ENCODE measurements at regions not wholly inside any gene's neighbourhood (a gene's known extent, or its start where the extent isn't known, plus 50 kb on each side); places are given as distances from the start of the nearest gene placed in this dataset.

GRCh38 chr17:77363821-77364361 lies 223.1 kb downstream of the SEC14L1 start (continued):
- no peak for TF ChIP-seq CHD7 (IDR thresholded peaks at IDR 0.05; ENCODE audit: low read depth, low read length)
- TF ChIP-seq RBBP5 (IDR thresholded peaks at IDR 0.05; ENCODE audit: borderline replicate concordance, insufficient read depth, low read length, poor library complexity, severe bottlenecking), result no peak
- TF ChIP-seq ZC3H8 (IDR thresholded peaks at IDR 0.05), result no peak
- no peak for TF ChIP-seq ZBTB5 (IDR thresholded peaks at IDR 0.05)
- peak; percentile 99 for TF ChIP-seq ETS1 (conservative IDR thresholded peaks at IDR 0.05; ENCODE audit: control insufficient read depth, low read depth, low read length)
- TF ChIP-seq PPARD (CRISPR knock-in tag; IDR thresholded peaks at IDR 0.05), result no peak
- TF ChIP-seq YY1 (IDR thresholded peaks at IDR 0.05; ENCODE audit: borderline replicate concordance in 1 of 3, control insufficient read depth in 1 of 3, extremely low read depth in 1 of 3, insufficient read depth in 3 of 3, insufficient read length in 1 of 3, insufficient replicate concordance in 2 of 3, low read depth in 1 of 3, low read length in 2 of 3), result peak in 1 of 3 experiments; percentile 0
- no peak for TF ChIP-seq POLR3A (IDR thresholded peaks at IDR 0.05; ENCODE audit: borderline replicate concordance, extremely low read depth, insufficient read depth, insufficient read length)
- TF ChIP-seq RBM22 (IDR thresholded peaks at IDR 0.05; ENCODE audit: low read depth, low read length, poor library complexity, severe bottlenecking), result no peak
- no peak for TF ChIP-seq NFXL1 (CRISPR knock-in tag; IDR thresholded peaks at IDR 0.05)
- TF ChIP-seq POLR2G (IDR thresholded peaks at IDR 0.05; ENCODE audit: low read depth, low read length), result 0 out of 2 replicates have a peak, but pooled peaks have one; percentile 44
- TF ChIP-seq PTBP1 (IDR thresholded peaks at IDR 0.05; ENCODE audit: low read depth, low read length), result 0 out of 2 replicates have a peak, but pooled peaks have one; percentile 45
